ENCODE measurements at regions not wholly inside any gene's neighbourhood (a gene's known extent, or its start where the extent isn't known, plus 50 kb on each side); places are given as distances from the start of the nearest gene placed in this dataset.

DNA sequence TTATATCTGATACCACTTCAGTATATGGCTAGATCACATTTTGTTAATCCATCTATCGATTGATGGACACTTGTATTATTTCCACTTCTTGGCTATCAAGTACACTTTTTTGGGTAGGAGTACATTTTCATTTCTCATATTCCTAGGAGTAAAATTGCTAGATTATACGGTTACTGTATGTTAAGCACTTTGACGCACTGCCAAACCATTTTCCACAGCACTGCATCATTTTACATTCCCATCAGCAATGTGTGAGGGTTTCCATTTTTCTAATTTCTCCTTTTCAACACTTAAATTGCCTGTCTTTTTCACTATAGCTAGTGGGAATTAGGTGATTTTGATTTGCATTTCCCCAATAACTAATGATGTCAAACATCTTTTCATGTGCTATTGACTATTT lies 179.3 kb upstream of the B3GAT1 start:
- TF ChIP-seq, protein P1, sequence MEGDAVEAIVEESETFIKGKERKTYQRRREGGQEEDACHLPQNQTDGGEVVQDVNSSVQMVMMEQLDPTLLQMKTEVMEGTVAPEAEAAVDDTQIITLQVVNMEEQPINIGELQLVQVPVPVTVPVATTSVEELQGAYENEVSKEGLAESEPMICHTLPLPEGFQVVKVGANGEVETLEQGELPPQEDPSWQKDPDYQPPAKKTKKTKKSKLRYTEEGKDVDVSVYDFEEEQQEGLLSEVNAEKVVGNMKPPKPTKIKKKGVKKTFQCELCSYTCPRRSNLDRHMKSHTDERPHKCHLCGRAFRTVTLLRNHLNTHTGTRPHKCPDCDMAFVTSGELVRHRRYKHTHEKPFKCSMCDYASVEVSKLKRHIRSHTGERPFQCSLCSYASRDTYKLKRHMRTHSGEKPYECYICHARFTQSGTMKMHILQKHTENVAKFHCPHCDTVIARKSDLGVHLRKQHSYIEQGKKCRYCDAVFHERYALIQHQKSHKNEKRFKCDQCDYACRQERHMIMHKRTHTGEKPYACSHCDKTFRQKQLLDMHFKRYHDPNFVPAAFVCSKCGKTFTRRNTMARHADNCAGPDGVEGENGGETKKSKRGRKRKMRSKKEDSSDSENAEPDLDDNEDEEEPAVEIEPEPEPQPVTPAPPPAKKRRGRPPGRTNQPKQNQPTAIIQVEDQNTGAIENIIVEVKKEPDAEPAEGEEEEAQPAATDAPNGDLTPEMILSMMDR (IDR thresholded peaks at IDR 0.05), result no peak
- TF ChIP-seq POLR2A (IDR thresholded peaks at IDR 0.05), result no peak

All from right lobe of liver (tissue), 4 donors.